Lung (tissue), 11 donors: ENCODE measurements at regions not wholly inside any gene's neighbourhood (a gene's known extent, or its start where the extent isn't known, plus 50 kb on each side); places are given as distances from the start of the nearest gene placed in this dataset.
A peak's percentile ranks its signal among the peaks of the same experiment; 100 is the strongest.

Experiments used
- ATAC-seq: fragments of 200-7000 bp; cut with Tn5 transposase; one replicate; pipeline ENCODE4 v1.9.1; 2020; ENCODE audit warnings: moderate number of reproducible peaks; ENCODE audit not compliant: insufficient read depth, low FRiP score
- DNase-seq, 3 donors: peaks; one replicate each; pipeline ENCODE4 v3.0.0-alpha.2; 2013 to 2017
- H3K27ac ChIP-seq, 2 donors: one replicate each; pipeline ENCODE4 v1.5.1; 2013; ENCODE audit warnings: mild to moderate bottlenecking in 2 of 2, moderate library complexity in 2 of 2, control low read depth in 1 of 2, inconsistent platforms in 1 of 2, low read depth in 1 of 2, low read length in 1 of 2
- H3K27me3 ChIP-seq, 3 donors: one replicate each; pipeline ENCODE4 v1.5.1; 2013; ENCODE audit warnings: low read length in 2 of 3; ENCODE audit not compliant: control insufficient read depth in 3 of 3, insufficient read depth in 3 of 3
- H3K36me3 ChIP-seq, 4 donors: one replicate each; pipeline ENCODE4 v1.5.1; 2013; ENCODE audit warnings: low read length in 4 of 4, mild to moderate bottlenecking in 1 of 4, moderate library complexity in 1 of 4; ENCODE audit not compliant: control insufficient read depth in 4 of 4, insufficient read depth in 4 of 4
- H3K4me1 ChIP-seq, 5 donors: one replicate each; pipeline ENCODE4 v1.5.1; 2013; ENCODE audit warnings: low read length in 5 of 5, mild to moderate bottlenecking in 2 of 5, moderate library complexity in 1 of 5; ENCODE audit not compliant: control insufficient read depth in 5 of 5, insufficient read depth in 5 of 5
- H3K4me3 ChIP-seq: one replicate; pipeline ENCODE4 v1.5.1; 2013; ENCODE audit warnings: mild to moderate bottlenecking, control low read depth, moderate library complexity
- H3K9ac ChIP-seq, 2 donors: one replicate each; pipeline ENCODE4 v1.5.1; 2013; ENCODE audit warnings: low read length in 2 of 2, control low read depth in 1 of 2; ENCODE audit not compliant: insufficient read depth in 1 of 2
- H3K9me3 ChIP-seq, 4 donors: one replicate each; pipeline ENCODE4 v1.5.1; 2013; ENCODE audit warnings: low read length in 3 of 4, mild to moderate bottlenecking in 1 of 4, moderate library complexity in 1 of 4; ENCODE audit not compliant: control insufficient read depth in 4 of 4, insufficient read depth in 3 of 4
- CTCF ChIP-seq: IDR thresholded peaks from 2 replicates; pipeline ENCODE4 v1.5.1; 2012; ENCODE audit warnings: mild to moderate bottlenecking; ENCODE audit errors: control extremely low read depth, extremely low read depth
- WGBS, 2 donors: extraction: QIAGEN DNeasy Blood & Tissue Kit; methylation state at CpG; one replicate each; pipeline ENCODE4 v1.1.7; 2013; 5-methylcytosine and 5-hydroxymethylcytosine counted together
- donor health status: control.
- donor health status: control.
- donor health status: Bipolar disorder and iron deficiency.
- donor health status: healthy.
- donor health status: DM: yes; HTN: yes; CAD: no.

- Histone ChIP-seq H3K27ac (no peak overlapping the region), H3K9ac (no peak overlapping the region), H3K9me3 (no peaks in the 10 kb centered on the region), H3K4me3 (no peak overlapping the region), H3K27me3 (no peaks in the 10 kb centered on the region), H3K36me3 (no peaks in the 10 kb centered on the region), H3K4me1 (no peaks in the 10 kb centered on the region)
- DNase-seq (no peak), ATAC-seq (no peak)
- TF ChIP-seq CTCF, result no peak
- WGBS, 2 donors, result 78 to 85% methylated on average over 4 of the region's 4 CpGs
These were observed 642.6 kb upstream of the AUTS2 start for GRCh38 chr7:68955656-68956055.

GRCh38 chr7:68958571-68958970 lies 639.7 kb upstream of the AUTS2 start:
- 81% methylated on average over 2 of the region's 2 CpGs for WGBS, 2 donors
- DNase-seq (no peak), ATAC-seq (no peak)
- Histone ChIP-seq H3K36me3 (no peaks in the 10 kb centered on the region), H3K4me1 (no peaks in the 10 kb centered on the region), H3K9ac (no peak overlapping the region), H3K27me3 (no peaks in the 10 kb centered on the region), H3K27ac (no peak overlapping the region), H3K4me3 (no peak overlapping the region), H3K9me3 (peaks cover 0 to 5% (median 0%) of the 10 kb centered on the region in 4 donors)
- no peak for TF ChIP-seq CTCF

GRCh38 chr7:68963552-68963951 lies 634.7 kb upstream of the AUTS2 start:
- no peak overlapping the region for H3K27ac ChIP-seq
- no peaks in the 10 kb centered on the region for H3K36me3 ChIP-seq
- H3K4me1 ChIP-seq, result no peaks in the 10 kb centered on the region
- no peaks in the 10 kb centered on the region for H3K27me3 ChIP-seq
- no peak overlapping the region for H3K4me3 ChIP-seq
- TF ChIP-seq CTCF, result no peak
- no peak overlapping the region for H3K9ac ChIP-seq
- peaks cover 0 to 5% (median 0%) of the 10 kb centered on the region in 4 donors for H3K9me3 ChIP-seq
- ATAC-seq, result peak; percentile 11
- WGBS, 2 donors, result 50 to 66% methylated on average over 4 of the region's 4 CpGs
- peak in 2 of 3 donors; percentile 10 to 32 for DNase-seq

GRCh38 chr7:68964060-68964459 lies 634.2 kb upstream of the AUTS2 start:
- no peaks in the 10 kb centered on the region for H3K27me3 ChIP-seq
- H3K9ac ChIP-seq, result no peak overlapping the region
- H3K9me3 ChIP-seq, result peaks cover 0 to 5% (median 0%) of the 10 kb centered on the region in 4 donors
- no peak overlapping the region for H3K27ac ChIP-seq
- no peak for TF ChIP-seq CTCF
- ATAC-seq (no peak), DNase-seq (no peak)
- no peaks in the 10 kb centered on the region for H3K36me3 ChIP-seq
- H3K4me3 ChIP-seq, result no peak overlapping the region
- no peaks in the 10 kb centered on the region for H3K4me1 ChIP-seq
